BJ (cell line): ENCODE measurements at regions not wholly inside any gene's neighbourhood (a gene's known extent, or its start where the extent isn't known, plus 50 kb on each side); places are given as distances from the start of the nearest gene placed in this dataset.

Experiments used
- CTCF ChIA-PET: fragments of 350-600 bp; formaldehyde crosslinking; extraction: SDS; loops from one replicate; lab custom pipeline; 2021; ENCODE audit warnings: antibody characterized with exemption, inconsistent platforms; lab: Yijun Ruan, JAX
- POLR2A ChIA-PET: fragments of 300-600 bp; sonication (Branson Sonifier 250); formaldehyde crosslinking; extraction: SDS; loops from one replicate; lab custom pipeline; 2021; ENCODE audit warnings: antibody characterized with exemption; lab: Charles Lee
- DNase-seq: peaks from one replicate; pipeline ENCODE4 v3.0.0-alpha.2; 2011; ENCODE audit warnings: low read depth
- H3K27me3 ChIP-seq: 2 replicates; pipeline ENCODE4 v1.6.0; 2011; ENCODE audit warnings: low read length; ENCODE audit not compliant: control insufficient read depth, insufficient read depth
- H3K36me3 ChIP-seq: 2 replicates; pipeline ENCODE4 v1.5.1; 2011; ENCODE audit warnings: low read length; ENCODE audit not compliant: control insufficient read depth, insufficient read depth
- H3K4me3 ChIP-seq: 2 replicates; pipeline ENCODE4 v1.5.1; 2011; ENCODE audit warnings: low read depth, mild to moderate bottlenecking, control low read depth, low read length
- TF ChIP-seq, protein P1 (sequence below): IDR thresholded peaks from 2 replicates; pipeline ENCODE4 v1.5.1; 2011; ENCODE audit warnings: low read depth, mild to moderate bottlenecking, control low read depth, inconsistent platforms, low read length, moderate library complexity; ENCODE audit not compliant: insufficient read depth

DNA sequence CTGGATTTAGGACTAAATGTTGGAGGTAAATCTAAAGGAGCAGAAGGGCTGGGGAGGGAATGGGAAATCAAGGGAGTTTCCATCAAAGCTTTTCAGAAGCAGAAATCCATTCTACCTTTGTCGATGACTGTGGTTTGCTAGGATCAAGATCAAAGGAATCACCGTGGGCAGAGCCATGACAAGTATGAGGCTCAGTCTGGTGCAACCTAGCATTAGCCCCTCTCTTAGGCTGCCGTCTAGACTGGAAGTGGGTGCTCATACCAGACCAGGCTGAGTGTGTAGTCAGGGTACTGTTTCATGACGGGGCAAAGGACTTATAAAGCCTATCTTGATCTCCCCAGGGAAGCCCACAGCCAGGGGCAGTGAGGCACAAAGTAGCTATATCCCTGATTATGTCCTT lies 120.5 kb downstream of the BMP2 start:
- Histone ChIP-seq H3K36me3 (no peaks in the 10 kb centered on the region), H3K4me3 (no peak overlapping the region), H3K27me3 (no peaks in the 10 kb centered on the region; the same call in 1 of the 2 replicates)
- DNase-seq, result no peak
- CTCF ChIA-PET, result no interaction called here
- TF ChIP-seq, protein P1, sequence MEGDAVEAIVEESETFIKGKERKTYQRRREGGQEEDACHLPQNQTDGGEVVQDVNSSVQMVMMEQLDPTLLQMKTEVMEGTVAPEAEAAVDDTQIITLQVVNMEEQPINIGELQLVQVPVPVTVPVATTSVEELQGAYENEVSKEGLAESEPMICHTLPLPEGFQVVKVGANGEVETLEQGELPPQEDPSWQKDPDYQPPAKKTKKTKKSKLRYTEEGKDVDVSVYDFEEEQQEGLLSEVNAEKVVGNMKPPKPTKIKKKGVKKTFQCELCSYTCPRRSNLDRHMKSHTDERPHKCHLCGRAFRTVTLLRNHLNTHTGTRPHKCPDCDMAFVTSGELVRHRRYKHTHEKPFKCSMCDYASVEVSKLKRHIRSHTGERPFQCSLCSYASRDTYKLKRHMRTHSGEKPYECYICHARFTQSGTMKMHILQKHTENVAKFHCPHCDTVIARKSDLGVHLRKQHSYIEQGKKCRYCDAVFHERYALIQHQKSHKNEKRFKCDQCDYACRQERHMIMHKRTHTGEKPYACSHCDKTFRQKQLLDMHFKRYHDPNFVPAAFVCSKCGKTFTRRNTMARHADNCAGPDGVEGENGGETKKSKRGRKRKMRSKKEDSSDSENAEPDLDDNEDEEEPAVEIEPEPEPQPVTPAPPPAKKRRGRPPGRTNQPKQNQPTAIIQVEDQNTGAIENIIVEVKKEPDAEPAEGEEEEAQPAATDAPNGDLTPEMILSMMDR, result no peak
- POLR2A ChIA-PET, result no interaction called here

DNA sequence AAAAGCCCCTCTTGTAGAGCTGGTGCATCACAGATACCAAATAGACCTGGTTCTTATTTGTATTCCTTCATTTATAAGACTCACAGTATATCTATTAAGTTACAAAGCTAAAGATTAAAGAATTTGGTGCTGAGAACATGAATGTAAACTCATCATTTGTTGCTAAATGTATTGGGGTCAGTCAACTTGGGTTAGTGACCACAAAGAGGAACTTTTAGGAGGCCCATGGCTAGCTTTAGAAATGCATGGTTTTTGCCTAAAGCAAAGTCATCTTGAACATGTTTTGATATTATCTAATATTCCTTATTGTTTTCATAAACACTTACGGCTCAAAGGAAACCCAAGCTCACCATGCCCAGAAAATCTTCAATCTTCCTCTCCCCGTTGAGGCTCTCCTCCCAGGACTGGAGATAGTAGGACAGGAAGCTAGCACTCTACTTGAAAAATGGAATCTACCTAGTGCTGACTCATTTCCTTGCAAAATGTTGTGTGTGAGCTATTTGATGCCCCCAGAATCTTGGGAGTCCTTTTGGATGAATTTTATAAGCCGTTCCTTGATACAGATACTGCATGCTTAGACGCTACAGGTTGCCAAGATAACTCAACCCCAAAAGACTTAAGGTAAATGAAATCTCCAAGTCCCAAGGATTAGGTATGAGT lies 121.4 kb downstream of the BMP2 start:
- CTCF ChIA-PET, result no interaction called here
- H3K36me3 ChIP-seq, result no peaks in the 10 kb centered on the region
- no peaks in the 10 kb centered on the region; the same call in 1 of the 2 replicates for H3K27me3 ChIP-seq
- TF ChIP-seq, protein P1, result no peak
- POLR2A ChIA-PET, result no interaction called here
- no peak for DNase-seq
- no peak overlapping the region for H3K4me3 ChIP-seq

DNA sequence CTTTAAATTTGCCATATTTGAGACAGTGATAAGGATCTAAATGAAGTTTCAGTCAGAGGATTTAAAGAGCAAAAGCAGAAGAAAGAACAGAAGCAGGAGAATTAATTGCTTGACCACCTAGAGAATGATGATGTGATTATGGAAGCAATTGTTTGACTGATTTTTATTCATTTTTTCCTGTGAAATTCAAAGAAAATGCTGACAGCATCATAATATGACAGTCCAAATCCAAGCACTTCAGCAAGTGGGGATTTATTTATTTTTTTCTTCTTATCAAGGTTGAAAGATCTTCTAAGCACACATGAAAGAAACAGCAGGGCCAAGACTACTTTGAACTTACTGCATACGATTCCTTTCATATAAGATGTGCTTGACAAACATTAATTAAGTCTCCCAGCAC lies 125.2 kb downstream of the BMP2 start:
- TF ChIP-seq, protein P1, result no peak
- DNase-seq, result no peak
- POLR2A ChIA-PET, result no interaction called here
- no peaks in the 10 kb centered on the region for H3K36me3 ChIP-seq
- no peak overlapping the region for H3K4me3 ChIP-seq
- CTCF ChIA-PET, result no interaction called here
- H3K27me3 ChIP-seq, result no peaks in the 10 kb centered on the region

DNA sequence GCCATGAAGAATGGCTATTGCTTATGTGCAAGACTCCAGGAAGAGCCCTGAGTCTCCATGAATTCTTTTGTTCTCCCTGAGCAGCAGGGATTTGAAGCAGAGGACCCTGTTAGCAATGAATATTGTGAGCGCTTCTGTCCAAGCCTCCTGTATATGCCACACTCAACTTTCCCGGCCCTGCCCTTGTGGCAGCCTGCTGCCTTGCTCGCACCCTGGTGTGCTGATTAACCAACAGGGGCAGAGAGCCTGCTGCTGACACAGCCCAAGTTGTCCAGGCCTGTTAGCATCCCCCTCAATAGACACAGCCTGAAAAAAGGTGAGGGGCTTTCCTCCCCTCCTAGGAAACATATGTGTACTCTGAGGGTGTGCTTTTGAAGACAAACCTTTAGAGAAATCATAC lies 131.4 kb downstream of the BMP2 start:
- Histone ChIP-seq H3K27me3 (no peaks in the 10 kb centered on the region), H3K4me3 (no peak overlapping the region), H3K36me3 (no peaks in the 10 kb centered on the region)
- POLR2A ChIA-PET, result no interaction called here
- TF ChIP-seq, protein P1, result no peak
- no peak for DNase-seq
- CTCF ChIA-PET, result interaction anchor here (0.5 kb wide), 1 partner anchor 1707 kb away, joined by 3 read pairs; no protein-coding TSS in a partner anchor

DNA sequence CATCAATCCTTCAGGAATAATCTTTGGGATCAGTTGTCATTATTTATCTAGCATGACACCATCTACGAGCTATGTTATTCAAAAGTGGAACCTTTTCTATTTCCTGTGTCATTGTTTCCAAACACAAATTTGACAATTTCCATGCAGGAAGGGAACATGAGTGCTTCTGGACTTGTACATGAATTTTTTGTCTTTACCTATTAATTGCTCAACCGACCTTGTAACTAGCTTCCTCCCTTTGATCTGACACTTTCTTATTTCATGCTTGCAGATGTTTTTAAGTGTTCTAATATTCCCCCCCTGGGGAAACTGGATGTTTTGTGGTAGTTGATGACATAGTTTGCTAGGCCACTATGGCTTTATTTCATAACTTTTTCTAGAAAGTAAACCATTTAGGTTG lies 139.4 kb downstream of the BMP2 start:
- TF ChIP-seq, protein P1, result no peak
- H3K36me3 ChIP-seq, result no peaks in the 10 kb centered on the region
- H3K4me3 ChIP-seq, result no peak overlapping the region
- no peaks in the 10 kb centered on the region for H3K27me3 ChIP-seq
- CTCF ChIA-PET, result interaction anchor here (0.8 kb wide), 1 partner anchor 1308 kb away, joined by 3 read pairs; no protein-coding TSS in a partner anchor
- DNase-seq, result no peak
- POLR2A ChIA-PET, result no interaction called here
